K562 (cell line): ENCODE measurements at regions not wholly inside any gene's neighbourhood (a gene's known extent, or its start where the extent isn't known, plus 50 kb on each side); places are given as distances from the start of the nearest gene placed in this dataset.

ENCODE experiments used
- ATAC-seq: fragments of 200-7000 bp; cut with Tn5 transposase; 3 replicates; pipeline ENCODE4 v1.9.1; 2020; ENCODE audit warnings: moderate library complexity
- BruUV-seq: library from RNA; stranded (reverse); fragments of 400-500 nt; replicated peaks from 2 replicates; lab custom pipeline; 2021; lab: Mats Ljungman, UMichigan
- CTCF ChIA-PET: fragments of 300-600 bp; formaldehyde crosslinking; extraction: SDS; loops from one replicate; lab custom pipeline; 2021; ENCODE audit warnings: low intra/inter-chr PET ratio; lab: Yijun Ruan, JAX
- POLR2A ChIA-PET: fragments of 300-600, 350-650 bp; sonication (Branson Sonifier 250); formaldehyde crosslinking; extraction: SDS; loops from one replicate; lab custom pipeline; 2021; ENCODE audit warnings: antibody characterized with exemption, inconsistent platforms; lab: Yijun Ruan, JAX
- DNase-seq, 4 experiments: peaks; one replicate each; pipeline versions ENCODE4 v3.0.0 to v3.0.0-alpha.2; 2011 to 2018; ENCODE audit warnings: low spot score in 3 of 4, mixed read lengths in 3 of 4; ENCODE audit errors: extremely low read depth in 1 of 4
- FAIRE-seq: peaks from 2 replicates; lab custom pipeline; 2011; peaks lifted over from hg19 to GRCh38; lab: Jason Lieb, UNC
- H2AFZ ChIP-seq: 2 replicates; pipeline ENCODE4 v1.6.0; 2011; ENCODE audit warnings: low read depth, low read length, control low read depth, inconsistent platforms
- H3K27ac ChIP-seq: fragments of 200-600 bp; 3 replicates; pipeline ENCODE4 v1.8.0; 2011; ENCODE audit warnings: low read depth, mild to moderate bottlenecking, control low read depth, inconsistent platforms, low read length, moderate library complexity, mixed read lengths; ENCODE audit errors: extremely low read depth
- H3K27me3 ChIP-seq, 2 experiments: fragments of 300-600 bp in 1 of 2; 2 replicates in 1 of 2; 3 replicates in 1 of 2; pipeline versions ENCODE4 v1.6.0 to v1.8.0; 2011; ENCODE audit warnings: inconsistent platforms in 2 of 2, low read length in 2 of 2, mild to moderate bottlenecking in 1 of 2, mixed read lengths in 1 of 2, moderate library complexity in 1 of 2; ENCODE audit not compliant: control insufficient read depth in 2 of 2, insufficient read depth in 2 of 2
- H3K36me3 ChIP-seq: fragments of 300-600 bp; 3 replicates; pipeline ENCODE4 v1.8.0; 2011; ENCODE audit warnings: mild to moderate bottlenecking, low read length, inconsistent platforms; ENCODE audit not compliant: control insufficient read depth, insufficient read depth
- H3K4me1 ChIP-seq, 2 experiments: fragments of 200-600 bp in 1 of 2; replicated peaks in 1 of 2; 2 replicates in 1 of 2; 3 replicates in 1 of 2; pipeline versions ENCODE4 v1.5.1 to v1.8.0; 2011; ENCODE audit warnings: inconsistent platforms in 2 of 2, low read length in 2 of 2, mild to moderate bottlenecking in 1 of 2, mixed read lengths in 1 of 2, moderate library complexity in 1 of 2; ENCODE audit not compliant: control insufficient read depth in 2 of 2, insufficient read depth in 2 of 2
- H3K4me2 ChIP-seq: 2 replicates; pipeline ENCODE4 v1.6.1; 2011; ENCODE audit warnings: low read length, control low read depth, inconsistent platforms, mixed read lengths; ENCODE audit not compliant: insufficient read depth
- H3K4me3 ChIP-seq: fragments of 200-600 bp; sonication (generic), shearing (Covaris generic); 2 replicates; pipeline ENCODE4 v1.5.1; 2016; ENCODE audit warnings: control low read depth, inconsistent platforms
- H3K79me2 ChIP-seq: fragments of 200-600 bp; 3 replicates; pipeline ENCODE4 v1.8.0; 2011; ENCODE audit warnings: low read length, inconsistent platforms; ENCODE audit not compliant: control insufficient read depth, insufficient read depth
- H3K9ac ChIP-seq, 2 experiments: 2 replicates each; pipeline versions ENCODE4 v1.6.0 to v1.6.1; 2011; ENCODE audit warnings: low read depth in 2 of 2, low read length in 2 of 2, control low read depth in 1 of 2, inconsistent platforms in 1 of 2, mild to moderate bottlenecking in 1 of 2, mixed read lengths in 1 of 2; ENCODE audit not compliant: insufficient read depth in 1 of 2
- H3K9me1 ChIP-seq: one replicate; pipeline ENCODE4 v1.6.0; 2011; ENCODE audit warnings: inconsistent platforms, mild to moderate bottlenecking, low read length, moderate library complexity; ENCODE audit not compliant: control insufficient read depth, insufficient read depth
- H3K9me3 ChIP-seq: replicated peaks from 2 replicates; pipeline ENCODE4 v1.5.1; 2011; ENCODE audit warnings: low read depth, low read length, inconsistent platforms; ENCODE audit not compliant: control insufficient read depth, insufficient read depth
- H4K20me1 ChIP-seq: replicated peaks from 2 replicates; pipeline ENCODE4 v1.6.1; 2011; ENCODE audit warnings: low read length, inconsistent platforms, mixed read lengths; ENCODE audit not compliant: control insufficient read depth, insufficient read depth
- ASH1L ChIP-seq: fragments of 450-650 bp; IDR thresholded peaks from 2 replicates; pipeline ENCODE4 v1.6.1; 2018; ENCODE audit warnings: borderline replicate concordance, mild to moderate bottlenecking, low read depth; ENCODE audit not compliant: partially characterized antibody
- BCOR ChIP-seq: fragments of 450-650 bp; IDR thresholded peaks from 2 replicates; pipeline ENCODE4 v1.6.1; 2016
- CBFA2T2 ChIP-seq: fragments of 450-650 bp; conservative IDR thresholded peaks from 2 replicates; pipeline ENCODE4 v1.6.1; 2017; ENCODE audit warnings: mild to moderate bottlenecking
- GTF2A2 ChIP-seq: IDR thresholded peaks from 2 replicates; pipeline ENCODE4 v1.6.1; 2016; ENCODE audit warnings: mild to moderate bottlenecking, missing genetic modification characterization, missing compliant biosample characterization
- MTA1 ChIP-seq: fragments of 450-650 bp; IDR thresholded peaks from 2 replicates; pipeline ENCODE4 v1.6.1; 2017; ENCODE audit warnings: borderline replicate concordance
- PHF8 ChIP-seq: fragments of 200-600 bp; sonication (generic); IDR thresholded peaks from 2 replicates; pipeline ENCODE4 v1.6.1; 2012; ENCODE audit warnings: mixed run types, mild to moderate bottlenecking, inconsistent platforms, low read length, moderate library complexity, borderline replicate concordance
- RBFOX2 ChIP-seq: fragments of 200-400 bp; formaldehyde crosslinking; IDR thresholded peaks from 2 replicates; pipeline ENCODE4 v1.6.1; 2017; ENCODE audit warnings: low read depth, mild to moderate bottlenecking, low read length, moderate library complexity
- RCOR1 ChIP-seq, 2 experiments: IDR thresholded peaks; 2 replicates each; pipeline ENCODE4 v1.6.1; 2012; ENCODE audit warnings: low read depth in 2 of 2, low read length in 2 of 2, borderline replicate concordance in 1 of 2, improper control_type of control experiment in 1 of 2
- SIRT6 ChIP-seq: IDR thresholded peaks from one replicate; pipeline ENCODE4 v1.6.1; 2012; ENCODE audit warnings: low read depth, mild to moderate bottlenecking, control low read depth, inconsistent platforms, low read length, moderate library complexity
- SMAD2 ChIP-seq: fragments of 150-350 bp; IDR thresholded peaks from 2 replicates; pipeline ENCODE4 v1.6.1; 2014; ENCODE audit warnings: low read depth, mild to moderate bottlenecking, low read length
- SRSF7 ChIP-seq: fragments of 200-400 bp; formaldehyde crosslinking; optimal IDR thresholded peaks from 2 replicates; pipeline ENCODE3; 2017; ENCODE audit warnings: mild to moderate bottlenecking, low read depth, low read length
- TAF15 ChIP-seq: fragments of 200-400 bp; formaldehyde crosslinking; IDR thresholded peaks from 2 replicates; pipeline ENCODE4 v1.6.1; 2017; ENCODE audit warnings: mild to moderate bottlenecking, low read depth, low read length, moderate library complexity
- ZFP1 ChIP-seq: fragments of 450-650 bp; formaldehyde crosslinking; IDR thresholded peaks from 2 replicates; pipeline ENCODE4 v1.4.0; 2020; ENCODE audit warnings: mild to moderate bottlenecking, mixed read lengths
- ZNF121 ChIP-seq: sonication (generic); formaldehyde crosslinking; conservative IDR thresholded peaks from 2 replicates; pipeline ENCODE4 v1.8.0; 2022; ENCODE audit warnings: missing genetic modification reagents
- ZNF589 ChIP-seq: fragments of 200-800 bp; sonication (Bioruptor generic); IDR thresholded peaks from 2 replicates; pipeline ENCODE4 v1.6.1; 2016; ENCODE audit warnings: low read depth, missing genetic modification characterization, missing compliant biosample characterization
- WGBS: fragments of 100-300 bp; shearing (Covaris generic); methylation state at CpG from one replicate; pipeline ENCODE4 v1.1.6; 2016; ENCODE audit warnings: low coverage, mixed read lengths; ENCODE audit not compliant: insufficient coverage; ENCODE audit errors: missing lambda C conversion rate; 5-methylcytosine and 5-hydroxymethylcytosine counted together
- in situ Hi-C: fragments of 300-500 bp; cut with MboI; formaldehyde crosslinking; loops from 4 replicates; pipeline ENCODE4 v1.15.0; 2018; ENCODE audit warnings: inconsistent platforms, mixed read lengths
- intact Hi-C: fragments of 100-400 bp; cut with micrococcal nuclease; formaldehyde crosslinking; loops from 2 replicates; pipeline ENCODE4 v1.14.2; 2022
- TF ChIP-seq, protein P1 (sequence below): fragments of 450-650 bp; IDR thresholded peaks from 2 replicates; pipeline ENCODE4 v1.6.1; 2017; ENCODE audit warnings: antibody characterized with exemption, mild to moderate bottlenecking

DNA sequence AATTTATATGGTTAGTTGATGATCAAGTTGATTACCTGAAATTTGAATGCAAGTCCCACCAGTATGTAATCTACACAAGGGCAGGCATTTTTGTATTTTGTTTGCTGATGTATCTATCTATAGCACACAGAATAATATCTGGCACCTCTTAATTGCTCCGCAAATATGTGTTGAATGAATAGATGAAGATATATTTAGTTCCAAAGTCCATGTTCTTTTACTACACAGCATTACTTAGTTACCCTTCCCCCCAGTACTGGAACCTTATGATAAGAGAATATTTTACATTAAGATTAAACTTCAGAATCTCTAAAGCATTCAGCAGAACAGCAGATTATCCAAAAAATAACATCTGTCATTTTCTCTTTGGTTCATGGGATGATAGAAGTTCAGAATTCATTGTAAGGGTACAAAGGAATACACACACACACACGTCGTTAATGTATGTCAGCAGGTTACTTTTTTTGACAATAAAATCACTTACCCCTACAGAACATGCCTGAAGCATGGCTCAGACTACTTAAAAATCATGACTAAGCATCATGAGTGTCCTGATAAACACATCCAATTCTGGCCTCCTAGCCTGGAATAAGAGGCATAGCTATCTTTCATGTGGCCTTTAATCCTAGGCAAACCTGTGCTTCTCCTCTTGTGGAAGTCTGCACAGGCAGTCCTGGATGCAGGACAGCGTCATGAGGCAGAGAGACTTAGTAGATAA is 148.9 kb upstream of the TBC1D5 start:
- WGBS, result 3% methylated on average over 4 of the region's 4 CpGs
- H3K9me3 ChIP-seq, result no peaks in the 10 kb centered on the region
- peak; percentile 63 for FAIRE-seq
- DNase-seq, result peak in 2 of 4 experiments; percentile 23 to 39
- no peak overlapping the region for H3K9ac ChIP-seq
- H4K20me1 ChIP-seq, result no peaks in the 10 kb centered on the region
- no peak overlapping the region for H3K4me3 ChIP-seq
- no peak overlapping the region for H2AFZ ChIP-seq
- intact Hi-C loops (loop anchor here (10.0 kb wide), 2 partner anchors 404 to 864 kb away; no protein-coding TSS in a partner anchor), in situ Hi-C loops (no loop called here)
- peak; percentile 79 for ATAC-seq
- H3K4me1 ChIP-seq, result peaks cover 0 to 7% of the 10 kb centered on the region in 2 experiments; a peak in 2 of 5 replicates
- peaks cover 0 to 4% of the 10 kb centered on the region in 2 experiments; a peak in 1 of 5 replicates for H3K27me3 ChIP-seq
- no peaks in the 10 kb centered on the region for H3K36me3 ChIP-seq
- H3K9me1 ChIP-seq, result no peaks in the 10 kb centered on the region
- H3K79me2 ChIP-seq, result no peaks in the 10 kb centered on the region
- CTCF ChIA-PET, result no interaction called here
- H3K4me2 ChIP-seq, result no peak overlapping the region
- BruUV-seq, result no TSS peak
- H3K27ac ChIP-seq, result no peak overlapping the region
- POLR2A ChIA-PET, result interaction anchor here (0.6 to 1.4 kb wide), 3 partner anchors 9 to 17 kb away, joined by 3 to 4 read pairs (median 3); no protein-coding TSS in a partner anchor
- no peak for TF ChIP-seq RBFOX2
- TF ChIP-seq ZNF589 (CRISPR knock-in tag), result no peak
- TF ChIP-seq CBFA2T2, result no peak
- no peak for TF ChIP-seq BCOR
- TF ChIP-seq RCOR1 (IDR thresholded peaks at IDR 0.05; ENCODE audit: borderline replicate concordance in 1 of 2, low read depth in 2 of 2, low read length in 2 of 2), result peak in 1 of 2 experiments; percentile 36; a peak in 1 of 4 replicates
- TF ChIP-seq SRSF7, result no peak
- TF ChIP-seq PHF8, result no peak
- no peak for TF ChIP-seq ZNF121 (CRISPR knock-in tag)
- no peak for TF ChIP-seq MTA1
- no peak for TF ChIP-seq ASH1L
- TF ChIP-seq SIRT6, result no peak
- TF ChIP-seq GTF2A2 (tag), result no peak
- TF ChIP-seq ZFP1 (CRISPR knock-in tag), result no peak
- TF ChIP-seq, protein P1, sequence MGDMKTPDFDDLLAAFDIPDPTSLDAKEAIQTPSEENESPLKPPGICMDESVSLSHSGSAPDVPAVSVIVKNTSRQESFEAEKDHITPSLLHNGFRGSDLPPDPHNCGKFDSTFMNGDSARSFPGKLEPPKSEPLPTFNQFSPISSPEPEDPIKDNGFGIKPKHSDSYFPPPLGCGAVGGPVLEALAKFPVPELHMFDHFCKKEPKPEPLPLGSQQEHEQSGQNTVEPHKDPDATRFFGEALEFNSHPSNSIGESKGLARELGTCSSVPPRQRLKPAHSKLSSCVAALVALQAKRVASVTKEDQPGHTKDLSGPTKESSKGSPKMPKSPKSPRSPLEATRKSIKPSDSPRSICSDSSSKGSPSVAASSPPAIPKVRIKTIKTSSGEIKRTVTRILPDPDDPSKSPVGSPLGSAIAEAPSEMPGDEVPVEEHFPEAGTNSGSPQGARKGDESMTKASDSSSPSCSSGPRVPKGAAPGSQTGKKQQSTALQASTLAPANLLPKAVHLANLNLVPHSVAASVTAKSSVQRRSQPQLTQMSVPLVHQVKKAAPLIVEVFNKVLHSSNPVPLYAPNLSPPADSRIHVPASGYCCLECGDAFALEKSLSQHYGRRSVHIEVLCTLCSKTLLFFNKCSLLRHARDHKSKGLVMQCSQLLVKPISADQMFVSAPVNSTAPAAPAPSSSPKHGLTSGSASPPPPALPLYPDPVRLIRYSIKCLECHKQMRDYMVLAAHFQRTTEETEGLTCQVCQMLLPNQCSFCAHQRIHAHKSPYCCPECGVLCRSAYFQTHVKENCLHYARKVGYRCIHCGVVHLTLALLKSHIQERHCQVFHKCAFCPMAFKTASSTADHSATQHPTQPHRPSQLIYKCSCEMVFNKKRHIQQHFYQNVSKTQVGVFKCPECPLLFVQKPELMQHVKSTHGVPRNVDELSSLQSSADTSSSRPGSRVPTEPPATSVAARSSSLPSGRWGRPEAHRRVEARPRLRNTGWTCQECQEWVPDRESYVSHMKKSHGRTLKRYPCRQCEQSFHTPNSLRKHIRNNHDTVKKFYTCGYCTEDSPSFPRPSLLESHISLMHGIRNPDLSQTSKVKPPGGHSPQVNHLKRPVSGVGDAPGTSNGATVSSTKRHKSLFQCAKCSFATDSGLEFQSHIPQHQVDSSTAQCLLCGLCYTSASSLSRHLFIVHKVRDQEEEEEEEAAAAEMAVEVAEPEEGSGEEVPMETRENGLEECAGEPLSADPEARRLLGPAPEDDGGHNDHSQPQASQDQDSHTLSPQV, result no peak
- no peak for TF ChIP-seq TAF15
- TF ChIP-seq SMAD2, result no peak
